Ishikawa (cell line): ENCODE measurements at regions not wholly inside any gene's neighbourhood (a gene's known extent, or its start where the extent isn't known, plus 50 kb on each side); places are given as distances from the start of the nearest gene placed in this dataset.

Source experiments
- CEBPB ChIP-seq: IDR thresholded peaks from 2 replicates; pipeline ENCODE4 v1.6.1; 2012
- CREB1 ChIP-seq: IDR thresholded peaks from 2 replicates; pipeline ENCODE4 v1.6.1; 2012; ENCODE audit warnings: low read depth
- EGR1 ChIP-seq: IDR thresholded peaks from 2 replicates; pipeline ENCODE4 v1.6.1; 2012
- EP300 ChIP-seq: IDR thresholded peaks from 2 replicates; pipeline ENCODE4 v1.6.1; 2012; ENCODE audit warnings: borderline replicate concordance
- FOXM1 ChIP-seq: IDR thresholded peaks from 2 replicates; pipeline ENCODE4 v1.6.1; 2012; ENCODE audit warnings: low read depth, borderline replicate concordance
- MAX ChIP-seq: IDR thresholded peaks from 2 replicates; pipeline ENCODE4 v1.6.1; 2012
- NFIC ChIP-seq: IDR thresholded peaks from 2 replicates; pipeline ENCODE4 v1.6.1; 2012
- RAD21 ChIP-seq: IDR thresholded peaks from 2 replicates; pipeline ENCODE4 v1.6.1; 2012; ENCODE audit warnings: low read depth
- TAF1 ChIP-seq: IDR thresholded peaks from 2 replicates; pipeline ENCODE4 v1.6.1; 2012; ENCODE audit warnings: low read depth, mild to moderate bottlenecking
- TCF12 ChIP-seq: IDR thresholded peaks from 2 replicates; pipeline ENCODE4 v1.6.1; 2012; ENCODE audit warnings: low read depth
- TEAD4 ChIP-seq: IDR thresholded peaks from 2 replicates; pipeline ENCODE4 v1.6.1; 2012
- USF1 ChIP-seq: IDR thresholded peaks from 2 replicates; pipeline ENCODE4 v1.6.1; 2012
- YY1 ChIP-seq: IDR thresholded peaks from 2 replicates; pipeline ENCODE4 v1.6.1; 2012; ENCODE audit warnings: low read depth
- ZBTB7A ChIP-seq: IDR thresholded peaks from 2 replicates; pipeline ENCODE4 v1.6.1; 2012; ENCODE audit warnings: low read depth
- TF ChIP-seq, protein P1 (sequence below): IDR thresholded peaks from 2 replicates; pipeline ENCODE4 v1.6.1; 2012; ENCODE audit warnings: low read depth, mild to moderate bottlenecking

DNA sequence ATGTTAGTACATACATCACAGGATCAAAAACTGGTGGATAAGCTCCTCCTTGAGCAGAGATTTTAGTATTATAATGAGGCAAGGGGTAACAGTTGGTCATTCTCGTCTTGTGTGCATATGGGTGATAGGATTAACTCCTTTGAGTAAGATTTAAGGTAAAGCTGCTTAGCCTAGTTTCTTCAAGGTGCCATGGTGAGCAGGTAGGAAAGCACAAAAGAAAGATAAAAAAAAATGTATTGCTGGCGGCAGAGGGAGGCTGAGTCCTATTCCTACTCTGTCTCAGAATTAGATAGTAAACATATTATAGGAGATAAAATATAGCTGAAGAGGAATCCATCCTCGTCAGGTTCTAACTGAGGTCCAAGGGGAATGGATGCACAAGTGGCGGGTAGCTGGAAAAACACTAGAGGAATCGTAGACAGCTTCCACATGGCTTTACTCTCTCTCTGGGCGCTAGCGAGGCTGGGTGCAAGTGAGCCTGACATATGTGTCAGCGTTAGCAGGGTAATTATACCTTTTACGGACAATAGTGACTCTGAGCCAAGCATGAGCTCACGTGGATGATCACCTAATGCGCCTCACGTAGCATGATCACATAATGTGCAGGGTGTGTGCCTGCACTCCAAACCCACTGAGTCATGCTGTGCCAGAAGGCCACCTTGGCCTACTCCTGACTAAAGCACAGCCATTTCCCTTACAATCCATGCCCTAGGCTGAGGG lies 734.3 kb upstream of the MIR17HG start:
- TF ChIP-seq MAX (no peak), EP300 (no peak), EGR1 (no peak), CREB1 (no peak), TEAD4 (no peak), TAF1 (no peak), FOXM1 (no peak), RAD21 (no peak), CEBPB (no peak), TCF12 (no peak), ZBTB7A (no peak), USF1 (no peak), NFIC (no peak), YY1 (no peak)
- TF ChIP-seq, protein P1, sequence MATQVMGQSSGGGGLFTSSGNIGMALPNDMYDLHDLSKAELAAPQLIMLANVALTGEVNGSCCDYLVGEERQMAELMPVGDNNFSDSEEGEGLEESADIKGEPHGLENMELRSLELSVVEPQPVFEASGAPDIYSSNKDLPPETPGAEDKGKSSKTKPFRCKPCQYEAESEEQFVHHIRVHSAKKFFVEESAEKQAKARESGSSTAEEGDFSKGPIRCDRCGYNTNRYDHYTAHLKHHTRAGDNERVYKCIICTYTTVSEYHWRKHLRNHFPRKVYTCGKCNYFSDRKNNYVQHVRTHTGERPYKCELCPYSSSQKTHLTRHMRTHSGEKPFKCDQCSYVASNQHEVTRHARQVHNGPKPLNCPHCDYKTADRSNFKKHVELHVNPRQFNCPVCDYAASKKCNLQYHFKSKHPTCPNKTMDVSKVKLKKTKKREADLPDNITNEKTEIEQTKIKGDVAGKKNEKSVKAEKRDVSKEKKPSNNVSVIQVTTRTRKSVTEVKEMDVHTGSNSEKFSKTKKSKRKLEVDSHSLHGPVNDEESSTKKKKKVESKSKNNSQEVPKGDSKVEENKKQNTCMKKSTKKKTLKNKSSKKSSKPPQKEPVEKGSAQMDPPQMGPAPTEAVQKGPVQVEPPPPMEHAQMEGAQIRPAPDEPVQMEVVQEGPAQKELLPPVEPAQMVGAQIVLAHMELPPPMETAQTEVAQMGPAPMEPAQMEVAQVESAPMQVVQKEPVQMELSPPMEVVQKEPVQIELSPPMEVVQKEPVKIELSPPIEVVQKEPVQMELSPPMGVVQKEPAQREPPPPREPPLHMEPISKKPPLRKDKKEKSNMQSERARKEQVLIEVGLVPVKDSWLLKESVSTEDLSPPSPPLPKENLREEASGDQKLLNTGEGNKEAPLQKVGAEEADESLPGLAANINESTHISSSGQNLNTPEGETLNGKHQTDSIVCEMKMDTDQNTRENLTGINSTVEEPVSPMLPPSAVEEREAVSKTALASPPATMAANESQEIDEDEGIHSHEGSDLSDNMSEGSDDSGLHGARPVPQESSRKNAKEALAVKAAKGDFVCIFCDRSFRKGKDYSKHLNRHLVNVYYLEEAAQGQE = no peak

DNA sequence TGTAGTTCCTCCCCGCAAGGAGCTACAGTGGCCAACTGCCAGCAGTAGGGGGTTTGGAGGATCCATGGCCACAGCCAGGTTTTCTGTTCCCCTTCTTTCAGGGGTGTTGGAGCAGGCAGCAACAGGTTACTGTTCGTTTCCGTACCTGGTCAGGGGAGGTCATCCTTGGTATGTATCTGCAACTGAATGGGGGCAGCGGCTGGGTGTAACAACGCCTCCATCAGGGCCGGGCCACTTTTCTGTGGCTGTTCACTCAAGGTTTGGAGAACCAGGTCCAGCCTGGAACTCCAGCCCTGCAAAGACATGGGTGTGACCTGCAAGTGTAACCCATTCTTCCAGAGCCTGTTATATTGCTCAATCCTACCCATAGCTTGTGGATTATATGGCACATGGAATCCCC lies 732.3 kb upstream of the MIR17HG start:
- TF ChIP-seq ZBTB7A = no peak
- TF ChIP-seq EP300 = no peak
- TF ChIP-seq EGR1 = no peak
- TF ChIP-seq CREB1 = no peak

- no peak for TF ChIP-seq MAX
- no peak for TF ChIP-seq EP300
- TF ChIP-seq NFIC = no peak
- TF ChIP-seq TEAD4 = no peak
Measured at GRCh38 chr13:90615767-90616166, 731.7 kb upstream of the MIR17HG start.

GRCh38 chr13:90618133-90618532 lies 729.4 kb upstream of the MIR17HG start:
- TF ChIP-seq MAX = no peak
- no peak for TF ChIP-seq TAF1
- no peak for TF ChIP-seq ZBTB7A
- TF ChIP-seq EP300 = no peak
- TF ChIP-seq EGR1 = no peak
- no peak for TF ChIP-seq YY1
- TF ChIP-seq FOXM1 = no peak

DNA sequence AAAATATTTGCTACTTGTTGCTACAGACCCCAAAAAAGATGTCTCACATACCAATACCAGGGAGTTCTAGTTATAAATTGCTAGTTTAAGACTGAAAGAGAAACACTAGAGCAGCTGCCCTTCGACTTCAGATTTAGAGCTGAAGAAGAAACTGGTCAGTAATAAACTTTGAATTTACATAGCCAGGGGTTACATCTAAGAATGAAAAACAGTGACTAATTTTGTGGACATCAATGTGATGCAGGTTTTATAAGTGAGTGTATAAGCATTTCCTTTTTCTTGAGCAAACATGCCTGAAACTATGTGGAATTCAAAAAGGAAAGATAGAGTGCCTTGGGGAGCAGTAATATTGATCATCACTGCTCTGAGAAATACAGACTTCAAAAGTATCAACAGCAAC lies 724.9 kb upstream of the MIR17HG start:
- no peak for TF ChIP-seq ZBTB7A
- TF ChIP-seq CEBPB = no peak
- TF ChIP-seq YY1 = no peak
- no peak for TF ChIP-seq CREB1
- no peak for TF ChIP-seq RAD21
- no peak for TF ChIP-seq TEAD4
- TF ChIP-seq NFIC = no peak
- TF ChIP-seq EGR1 = no peak

- TF ChIP-seq TEAD4 (no peak), CREB1 (no peak), CEBPB (no peak), EGR1 (no peak), USF1 (no peak), YY1 (no peak), TCF12 (no peak), NFIC (no peak), RAD21 (no peak), TAF1 (no peak), MAX (no peak)
- TF ChIP-seq, protein P1 = no peak
Measured at GRCh38 chr13:90623318-90624011, 724.0 kb upstream of the MIR17HG start.
